OCI-LY1 (cell line): ENCODE measurements at regions not wholly inside any gene's neighbourhood (a gene's known extent, or its start where the extent isn't known, plus 50 kb on each side); places are given as distances from the start of the nearest gene placed in this dataset.

Experiments used
- H2AFZ ChIP-seq: fragments of 200-600 bp; sonication (generic), shearing (Covaris generic); 2 replicates; pipeline ENCODE4 v1.6.0; 2014; ENCODE audit warnings: antibody characterized with exemption, mild to moderate bottlenecking, low read length
- H3F3A ChIP-seq: fragments of 200-600 bp; sonication (generic), shearing (Covaris generic); 2 replicates; pipeline ENCODE4 v1.6.0; 2014; ENCODE audit warnings: mild to moderate bottlenecking, antibody characterized with exemption, low read length, moderate library complexity; ENCODE audit not compliant: insufficient read depth
- H3K27ac ChIP-seq: fragments of 200-600 bp; sonication (generic); 2 replicates; pipeline ENCODE4 v1.5.1; 2014; ENCODE audit warnings: low read length, mixed run types, mild to moderate bottlenecking, low read depth; ENCODE audit not compliant: poor library complexity, severe bottlenecking
- H3K27me3 ChIP-seq: fragments of 200-600 bp; sonication (generic); 2 replicates; pipeline ENCODE4 v1.6.0; 2014; ENCODE audit warnings: antibody characterized with exemption, mild to moderate bottlenecking, low read length, moderate library complexity; ENCODE audit not compliant: insufficient read depth
- H3K36me3 ChIP-seq: fragments of 200-600 bp; sonication (generic); 2 replicates; pipeline ENCODE4 v1.6.1; 2014; ENCODE audit warnings: mild to moderate bottlenecking, antibody characterized with exemption, low read length, moderate library complexity, mixed read lengths; ENCODE audit not compliant: insufficient read depth
- H3K4me1 ChIP-seq: fragments of 200-600 bp; sonication (generic); 2 replicates; pipeline ENCODE4 v1.5.1; 2014; ENCODE audit warnings: mild to moderate bottlenecking, low read length, moderate library complexity; ENCODE audit not compliant: insufficient read depth, severe bottlenecking
- H3K4me2 ChIP-seq: fragments of 200-600 bp; sonication (generic), shearing (Covaris generic); 2 replicates; pipeline ENCODE4 v1.6.1; 2014; ENCODE audit warnings: low read length
- H3K4me3 ChIP-seq: fragments of 200-600 bp; sonication (generic); 2 replicates; pipeline ENCODE4 v1.5.1; 2014; ENCODE audit warnings: low read length, low read depth, mild to moderate bottlenecking, mixed read lengths; ENCODE audit not compliant: poor library complexity, severe bottlenecking
- H3K79me2 ChIP-seq: fragments of 200-600 bp; shearing (Covaris generic); 2 replicates; pipeline ENCODE4 v1.6.1; 2016; ENCODE audit warnings: mixed run types, low read length, mixed read lengths; ENCODE audit not compliant: insufficient read depth
- H3K9ac ChIP-seq: fragments of 200-600 bp; sonication (generic), shearing (Covaris generic); 2 replicates; pipeline ENCODE4 v1.6.1; 2014; ENCODE audit warnings: mild to moderate bottlenecking, low read length, mixed read lengths
- H3K9me2 ChIP-seq: fragments of 200-600 bp; sonication (generic), shearing (Covaris generic); 2 replicates; pipeline ENCODE4 v1.6.1; 2014; ENCODE audit warnings: low read depth, mild to moderate bottlenecking, low read length, mixed read lengths
- H3K9me3 ChIP-seq: fragments of 200-600 bp; shearing (Covaris generic); 2 replicates; pipeline ENCODE4 v1.6.1; 2014; ENCODE audit warnings: low read length, mixed read lengths
- H4K20me1 ChIP-seq: fragments of 200-600 bp; sonication (generic), shearing (Covaris generic); 2 replicates; pipeline ENCODE4 v1.6.0; 2016; ENCODE audit warnings: mild to moderate bottlenecking, low read length; ENCODE audit not compliant: insufficient read depth
- EZH2 ChIP-seq: fragments of 200-600 bp; sonication (generic), shearing (Covaris generic); IDR thresholded peaks from 2 replicates; pipeline ENCODE4 v1.8.0; 2017; ENCODE audit warnings: borderline replicate concordance, mixed run types, mild to moderate bottlenecking, antibody characterized with exemption, low read length, moderate library complexity, mixed read lengths
- TF ChIP-seq, protein P1 (sequence below): fragments of 200-600 bp; sonication (generic), shearing (Covaris generic); IDR thresholded peaks from 2 replicates; pipeline ENCODE4 v1.5.1; 2017; ENCODE audit warnings: mild to moderate bottlenecking, antibody characterized with exemption, low read length, moderate library complexity, mixed read lengths

DNA sequence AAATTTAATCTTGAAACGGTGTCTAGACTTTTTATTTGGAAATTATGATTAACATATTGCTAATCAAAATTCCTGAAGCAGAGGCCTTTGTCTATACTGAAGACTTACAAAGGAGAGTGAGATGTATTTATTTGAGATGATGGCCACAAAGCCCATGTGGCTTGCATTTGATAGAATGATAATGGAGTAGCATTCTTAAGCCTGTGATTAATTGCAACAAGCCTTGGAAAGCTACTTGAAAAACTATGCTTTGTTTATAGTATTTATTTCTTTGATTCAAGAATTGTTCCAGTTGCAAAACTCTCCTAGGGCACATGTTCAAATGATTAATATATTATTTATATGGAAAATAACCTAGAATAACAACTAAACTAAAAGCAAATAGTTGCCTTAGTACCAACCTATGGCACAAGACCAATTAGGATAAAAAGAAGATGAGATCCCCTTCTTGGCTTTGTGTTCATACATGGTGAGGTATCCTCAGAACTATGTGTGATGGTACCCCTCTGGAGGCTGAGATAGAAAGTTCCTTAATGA is 244.1 kb upstream of the TBL1XR1 start:
- Histone ChIP-seq H3K79me2 (no peaks in the 10 kb centered on the region), H3K4me3 (peak overlapping the region; percentile 15), H2AFZ (no peak overlapping the region), H3K9me3 (no peaks in the 10 kb centered on the region), H3K27ac (peak overlapping the region; percentile 87), H3K9me2 (no peaks in the 10 kb centered on the region), H3F3A (no peaks in the 10 kb centered on the region), H3K4me1 (peaks cover 23% of the 10 kb centered on the region), H3K4me2 (peak overlapping the region; percentile 60), H3K27me3 (no peaks in the 10 kb centered on the region), H3K9ac (no peak overlapping the region), H4K20me1 (no peaks in the 10 kb centered on the region), H3K36me3 (no peaks in the 10 kb centered on the region)
- TF ChIP-seq, protein P1, sequence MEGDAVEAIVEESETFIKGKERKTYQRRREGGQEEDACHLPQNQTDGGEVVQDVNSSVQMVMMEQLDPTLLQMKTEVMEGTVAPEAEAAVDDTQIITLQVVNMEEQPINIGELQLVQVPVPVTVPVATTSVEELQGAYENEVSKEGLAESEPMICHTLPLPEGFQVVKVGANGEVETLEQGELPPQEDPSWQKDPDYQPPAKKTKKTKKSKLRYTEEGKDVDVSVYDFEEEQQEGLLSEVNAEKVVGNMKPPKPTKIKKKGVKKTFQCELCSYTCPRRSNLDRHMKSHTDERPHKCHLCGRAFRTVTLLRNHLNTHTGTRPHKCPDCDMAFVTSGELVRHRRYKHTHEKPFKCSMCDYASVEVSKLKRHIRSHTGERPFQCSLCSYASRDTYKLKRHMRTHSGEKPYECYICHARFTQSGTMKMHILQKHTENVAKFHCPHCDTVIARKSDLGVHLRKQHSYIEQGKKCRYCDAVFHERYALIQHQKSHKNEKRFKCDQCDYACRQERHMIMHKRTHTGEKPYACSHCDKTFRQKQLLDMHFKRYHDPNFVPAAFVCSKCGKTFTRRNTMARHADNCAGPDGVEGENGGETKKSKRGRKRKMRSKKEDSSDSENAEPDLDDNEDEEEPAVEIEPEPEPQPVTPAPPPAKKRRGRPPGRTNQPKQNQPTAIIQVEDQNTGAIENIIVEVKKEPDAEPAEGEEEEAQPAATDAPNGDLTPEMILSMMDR: no peak
- no peak for TF ChIP-seq EZH2

DNA sequence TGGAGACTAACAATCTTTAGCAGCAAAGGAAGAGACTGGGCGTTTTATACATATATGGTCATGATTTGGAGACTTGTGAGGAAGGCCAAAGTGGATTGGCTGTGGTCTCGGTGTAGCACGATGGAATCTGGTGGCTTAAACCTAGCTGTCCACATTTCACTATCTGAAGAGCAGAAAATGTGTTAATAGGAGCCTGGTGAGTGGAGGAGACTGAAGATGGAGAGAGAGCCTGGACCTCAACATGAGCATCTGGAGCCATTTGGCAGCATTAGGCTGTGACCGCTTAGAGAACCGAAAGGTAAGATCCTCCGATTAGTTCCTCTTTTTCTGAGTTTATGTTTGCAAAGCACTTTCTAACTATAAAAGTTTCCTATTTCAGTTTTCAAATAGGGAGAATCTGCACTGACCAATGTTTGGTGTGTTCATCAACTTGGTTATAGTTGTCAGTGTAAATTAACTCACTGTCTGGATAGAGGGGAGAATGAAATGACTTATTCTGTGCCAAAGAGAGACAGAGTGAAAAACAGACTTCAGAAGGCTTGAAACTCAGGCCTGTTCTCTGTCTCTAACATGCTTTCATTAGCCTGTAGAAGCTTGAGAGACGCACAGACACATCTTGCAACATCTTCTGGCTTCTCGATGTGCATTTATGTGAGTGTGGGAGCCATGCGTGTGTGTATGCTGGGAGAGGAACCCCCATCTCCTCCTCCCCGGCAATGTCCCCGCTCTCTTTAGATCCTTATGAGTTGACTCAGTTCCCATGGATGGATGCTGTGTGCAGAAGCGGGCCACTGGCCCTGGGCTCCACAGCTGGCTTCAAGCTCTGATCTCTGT is 244.7 kb upstream of the TBL1XR1 start:
- no peak for TF ChIP-seq EZH2
- TF ChIP-seq, protein P1: no peak
- Histone ChIP-seq H3K4me2 (peak overlapping the region; percentile 60), H2AFZ (0 out of 2 replicates have a peak overlapping the region, but pooled peaks have one; percentile 10), H3K4me1 (peaks cover 23% of the 10 kb centered on the region), H3F3A (no peaks in the 10 kb centered on the region), H4K20me1 (no peaks in the 10 kb centered on the region), H3K27me3 (no peaks in the 10 kb centered on the region), H3K27ac (peak overlapping the region; percentile 87), H3K9ac (peak overlapping the region; percentile 47; the same call in 1 of the 2 replicates), H3K79me2 (no peaks in the 10 kb centered on the region), H3K9me3 (no peaks in the 10 kb centered on the region), H3K4me3 (peak overlapping the region; percentile 15), H3K36me3 (no peaks in the 10 kb centered on the region), H3K9me2 (no peaks in the 10 kb centered on the region)

DNA sequence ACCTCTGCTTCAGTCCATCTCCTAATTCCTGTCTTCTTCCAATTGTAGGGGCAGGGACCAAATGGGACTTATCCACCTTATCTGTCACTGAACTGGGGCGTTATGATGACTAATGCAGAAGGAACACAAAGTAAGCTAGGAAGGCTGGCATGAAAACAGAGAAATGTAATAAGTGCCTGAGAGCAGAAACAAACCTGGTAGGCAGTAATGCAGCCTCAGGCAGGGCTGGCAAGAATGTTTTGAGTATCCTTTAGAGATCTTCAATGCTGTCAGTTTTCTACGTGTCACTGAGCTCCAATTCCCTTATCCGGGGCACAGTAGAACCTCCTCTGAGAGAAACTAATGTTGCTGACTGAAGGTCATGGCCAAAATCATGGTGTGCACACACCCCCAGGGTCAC is 246.2 kb upstream of the TBL1XR1 start:
- Histone ChIP-seq H3K9me3 (no peaks in the 10 kb centered on the region), H3K27ac (no peak overlapping the region), H3K79me2 (no peaks in the 10 kb centered on the region), H2AFZ (peak overlapping the region; percentile 53; the same call in 1 of the 2 replicates), H3K4me3 (no peak overlapping the region), H3K4me2 (no peak overlapping the region), H3K9me2 (no peaks in the 10 kb centered on the region), H4K20me1 (no peaks in the 10 kb centered on the region), H3K4me1 (peaks cover 23% of the 10 kb centered on the region), H3K36me3 (no peaks in the 10 kb centered on the region), H3K9ac (no peak overlapping the region), H3K27me3 (no peaks in the 10 kb centered on the region), H3F3A (no peaks in the 10 kb centered on the region)
- TF ChIP-seq EZH2: no peak
- TF ChIP-seq, protein P1: no peak
